GM23338 (cell line): ENCODE measurements at regions not wholly inside any gene's neighbourhood (a gene's known extent, or its start where the extent isn't known, plus 50 kb on each side); places are given as distances from the start of the nearest gene placed in this dataset.

ENCODE experiments used
- CREB1 ChIP-seq: fragments of 250-450 bp; sonication (Bioruptor Pico); IDR thresholded peaks from 2 replicates; pipeline ENCODE4 v1.5.0; 2020; ENCODE audit warnings: low read depth, mild to moderate bottlenecking, moderate library complexity
- EZH2 ChIP-seq: fragments of 200-600 bp; sonication (generic); IDR thresholded peaks from one replicate; pipeline ENCODE4 v1.8.0; 2017; ENCODE audit warnings: antibody characterized with exemption, mild to moderate bottlenecking, low read depth; ENCODE audit not compliant: unreplicated experiment
- EZH2phosphoT487 ChIP-seq: fragments of 200-600 bp; sonication (generic); IDR thresholded peaks from one replicate; pipeline ENCODE4 v1.8.1; 2018; ENCODE audit warnings: antibody characterized with exemption; ENCODE audit not compliant: unreplicated experiment
- POLR2AphosphoS5 ChIP-seq: IDR thresholded peaks from 2 replicates; pipeline ENCODE4 v1.6.1; 2016; ENCODE audit warnings: antibody characterized with exemption, low read depth
- TF ChIP-seq, protein P1 (sequence below), 2 experiments: fragments of 200-600 bp in 1 of 2; sonication (generic) in 1 of 2; conservative IDR thresholded peaks; 2 replicates each; pipeline versions ENCODE4 v1.5.1 to v1.6.1; 2016 to 2017; ENCODE audit warnings: antibody characterized with exemption in 2 of 2, low read depth in 2 of 2, mild to moderate bottlenecking in 2 of 2, moderate library complexity in 1 of 2
- TF ChIP-seq, protein P2 (sequence below): IDR thresholded peaks from one replicate; pipeline ENCODE4 v1.6.1; 2018; ENCODE audit warnings: antibody characterized with exemption; ENCODE audit not compliant: unreplicated experiment

GRCh38 chr4:133799717-133800315, 401.8 kb downstream of the PABPC4L start:
- no peak for TF ChIP-seq EZH2
- TF ChIP-seq, protein P1, sequence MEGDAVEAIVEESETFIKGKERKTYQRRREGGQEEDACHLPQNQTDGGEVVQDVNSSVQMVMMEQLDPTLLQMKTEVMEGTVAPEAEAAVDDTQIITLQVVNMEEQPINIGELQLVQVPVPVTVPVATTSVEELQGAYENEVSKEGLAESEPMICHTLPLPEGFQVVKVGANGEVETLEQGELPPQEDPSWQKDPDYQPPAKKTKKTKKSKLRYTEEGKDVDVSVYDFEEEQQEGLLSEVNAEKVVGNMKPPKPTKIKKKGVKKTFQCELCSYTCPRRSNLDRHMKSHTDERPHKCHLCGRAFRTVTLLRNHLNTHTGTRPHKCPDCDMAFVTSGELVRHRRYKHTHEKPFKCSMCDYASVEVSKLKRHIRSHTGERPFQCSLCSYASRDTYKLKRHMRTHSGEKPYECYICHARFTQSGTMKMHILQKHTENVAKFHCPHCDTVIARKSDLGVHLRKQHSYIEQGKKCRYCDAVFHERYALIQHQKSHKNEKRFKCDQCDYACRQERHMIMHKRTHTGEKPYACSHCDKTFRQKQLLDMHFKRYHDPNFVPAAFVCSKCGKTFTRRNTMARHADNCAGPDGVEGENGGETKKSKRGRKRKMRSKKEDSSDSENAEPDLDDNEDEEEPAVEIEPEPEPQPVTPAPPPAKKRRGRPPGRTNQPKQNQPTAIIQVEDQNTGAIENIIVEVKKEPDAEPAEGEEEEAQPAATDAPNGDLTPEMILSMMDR (conservative IDR thresholded peaks at IDR 0.05; ENCODE audit: low read depth in 2 of 2) = no peak
- no peak for TF ChIP-seq POLR2AphosphoS5
- TF ChIP-seq, protein P2, sequence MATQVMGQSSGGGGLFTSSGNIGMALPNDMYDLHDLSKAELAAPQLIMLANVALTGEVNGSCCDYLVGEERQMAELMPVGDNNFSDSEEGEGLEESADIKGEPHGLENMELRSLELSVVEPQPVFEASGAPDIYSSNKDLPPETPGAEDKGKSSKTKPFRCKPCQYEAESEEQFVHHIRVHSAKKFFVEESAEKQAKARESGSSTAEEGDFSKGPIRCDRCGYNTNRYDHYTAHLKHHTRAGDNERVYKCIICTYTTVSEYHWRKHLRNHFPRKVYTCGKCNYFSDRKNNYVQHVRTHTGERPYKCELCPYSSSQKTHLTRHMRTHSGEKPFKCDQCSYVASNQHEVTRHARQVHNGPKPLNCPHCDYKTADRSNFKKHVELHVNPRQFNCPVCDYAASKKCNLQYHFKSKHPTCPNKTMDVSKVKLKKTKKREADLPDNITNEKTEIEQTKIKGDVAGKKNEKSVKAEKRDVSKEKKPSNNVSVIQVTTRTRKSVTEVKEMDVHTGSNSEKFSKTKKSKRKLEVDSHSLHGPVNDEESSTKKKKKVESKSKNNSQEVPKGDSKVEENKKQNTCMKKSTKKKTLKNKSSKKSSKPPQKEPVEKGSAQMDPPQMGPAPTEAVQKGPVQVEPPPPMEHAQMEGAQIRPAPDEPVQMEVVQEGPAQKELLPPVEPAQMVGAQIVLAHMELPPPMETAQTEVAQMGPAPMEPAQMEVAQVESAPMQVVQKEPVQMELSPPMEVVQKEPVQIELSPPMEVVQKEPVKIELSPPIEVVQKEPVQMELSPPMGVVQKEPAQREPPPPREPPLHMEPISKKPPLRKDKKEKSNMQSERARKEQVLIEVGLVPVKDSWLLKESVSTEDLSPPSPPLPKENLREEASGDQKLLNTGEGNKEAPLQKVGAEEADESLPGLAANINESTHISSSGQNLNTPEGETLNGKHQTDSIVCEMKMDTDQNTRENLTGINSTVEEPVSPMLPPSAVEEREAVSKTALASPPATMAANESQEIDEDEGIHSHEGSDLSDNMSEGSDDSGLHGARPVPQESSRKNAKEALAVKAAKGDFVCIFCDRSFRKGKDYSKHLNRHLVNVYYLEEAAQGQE = no peak
- TF ChIP-seq CREB1 (CRISPR knock-in tag) = no peak
- no peak for TF ChIP-seq EZH2phosphoT487
